ENCODE measurements at regions not wholly inside any gene's neighbourhood (a gene's known extent, or its start where the extent isn't known, plus 50 kb on each side); places are given as distances from the start of the nearest gene placed in this dataset.

GRCh38 chr3:5811016-5811415, 623.5 kb downstream of the EDEM1 start:
- Histone ChIP-seq H3K4me2 (ENCODE audit: low read depth, low read length, poor library complexity, severe bottlenecking) (no peak overlapping the region), H3F3A (ENCODE audit: low read depth) (no peaks in the 10 kb centered on the region), H3K27me3 (ENCODE audit: insufficient read depth, low read length, poor library complexity, severe bottlenecking) (no peaks in the 10 kb centered on the region), H3K9me3 (ENCODE audit: insufficient read depth, low read depth, low read length) (no peaks in the 10 kb centered on the region), H4K20me1 (ENCODE audit: insufficient read depth, low read length, poor library complexity, severe bottlenecking) (no peaks in the 10 kb centered on the region), H3K4me3 (ENCODE audit: low read length, poor library complexity, severe bottlenecking) (no peak overlapping the region), H3K9me2 (replicated peaks; ENCODE audit: low read depth, low read length) (no peaks in the 10 kb centered on the region), H3K79me2 (ENCODE audit: insufficient read depth, low read length) (no peaks in the 10 kb centered on the region), H2AFZ (ENCODE audit: low read length) (no peak overlapping the region), H3K36me3 (ENCODE audit: insufficient read depth, low read length) (no peaks in the 10 kb centered on the region), H3K4me1 (ENCODE audit: insufficient read depth, low read length, poor library complexity, severe bottlenecking) (no peaks in the 10 kb centered on the region), H3K9ac (ENCODE audit: low read depth, low read length, poor library complexity, severe bottlenecking) (no peak overlapping the region)
- TF ChIP-seq EZH2phosphoT487 (IDR thresholded peaks at IDR 0.05; ENCODE audit: borderline replicate concordance), result no peak

GRCh38 chr3:5813521-5813920, 626.0 kb downstream of the EDEM1 start:
- H3K9me3 ChIP-seq (ENCODE audit: insufficient read depth, low read depth, low read length), result no peaks in the 10 kb centered on the region
- no peaks in the 10 kb centered on the region for H4K20me1 ChIP-seq (ENCODE audit: insufficient read depth, low read length, poor library complexity, severe bottlenecking)
- H3K9ac ChIP-seq (ENCODE audit: low read depth, low read length, poor library complexity, severe bottlenecking), result no peak overlapping the region
- H3K4me2 ChIP-seq (ENCODE audit: low read depth, low read length, poor library complexity, severe bottlenecking), result no peak overlapping the region
- TF ChIP-seq EZH2phosphoT487 (IDR thresholded peaks at IDR 0.05; ENCODE audit: borderline replicate concordance) (no peak), CTCF (conservative IDR thresholded peaks at IDR 0.05; ENCODE audit: low read length) (no peak)
- no peaks in the 10 kb centered on the region for H3K27me3 ChIP-seq (ENCODE audit: insufficient read depth, low read length, poor library complexity, severe bottlenecking)
- H3K4me1 ChIP-seq (ENCODE audit: insufficient read depth, low read length, poor library complexity, severe bottlenecking), result no peaks in the 10 kb centered on the region
- H3K4me3 ChIP-seq (ENCODE audit: low read length, poor library complexity, severe bottlenecking), result no peak overlapping the region
- H3F3A ChIP-seq (ENCODE audit: low read depth), result no peaks in the 10 kb centered on the region
- H2AFZ ChIP-seq (ENCODE audit: low read length), result no peak overlapping the region
- no peaks in the 10 kb centered on the region for H3K36me3 ChIP-seq (ENCODE audit: insufficient read depth, low read length)
- H3K9me2 ChIP-seq (replicated peaks; ENCODE audit: low read depth, low read length), result no peaks in the 10 kb centered on the region
- H3K79me2 ChIP-seq (ENCODE audit: insufficient read depth, low read length), result no peaks in the 10 kb centered on the region

- no peaks in the 10 kb centered on the region for H3K9me2 ChIP-seq (replicated peaks; ENCODE audit: low read depth, low read length)
- H3K4me2 ChIP-seq (ENCODE audit: low read depth, low read length, poor library complexity, severe bottlenecking), result no peak overlapping the region
- no peaks in the 10 kb centered on the region for H3K79me2 ChIP-seq (ENCODE audit: insufficient read depth, low read length)
- no peak overlapping the region for H3K9ac ChIP-seq (ENCODE audit: low read depth, low read length, poor library complexity, severe bottlenecking)
- H3K27me3 ChIP-seq (ENCODE audit: insufficient read depth, low read length, poor library complexity, severe bottlenecking), result no peaks in the 10 kb centered on the region
- no peak overlapping the region for H3K4me3 ChIP-seq (ENCODE audit: low read length, poor library complexity, severe bottlenecking)
- no peaks in the 10 kb centered on the region for H3K4me1 ChIP-seq (ENCODE audit: insufficient read depth, low read length, poor library complexity, severe bottlenecking)
- H4K20me1 ChIP-seq (ENCODE audit: insufficient read depth, low read length, poor library complexity, severe bottlenecking), result no peaks in the 10 kb centered on the region
- H3F3A ChIP-seq (ENCODE audit: low read depth), result no peaks in the 10 kb centered on the region
- H3K9me3 ChIP-seq (ENCODE audit: insufficient read depth, low read depth, low read length), result no peaks in the 10 kb centered on the region
- H3K36me3 ChIP-seq (ENCODE audit: insufficient read depth, low read length), result no peaks in the 10 kb centered on the region
- no peak overlapping the region for H2AFZ ChIP-seq (ENCODE audit: low read length)
- TF ChIP-seq CTCF (conservative IDR thresholded peaks at IDR 0.05; ENCODE audit: low read length) (no peak), EZH2phosphoT487 (IDR thresholded peaks at IDR 0.05; ENCODE audit: borderline replicate concordance) (no peak)
Observed at GRCh38 chr3:5822843-5823242, 635.3 kb downstream of the EDEM1 start.

- Histone ChIP-seq H3F3A (ENCODE audit: low read depth) (no peaks in the 10 kb centered on the region), H3K4me2 (ENCODE audit: low read depth, low read length, poor library complexity, severe bottlenecking) (no peak overlapping the region), H3K9me2 (replicated peaks; ENCODE audit: low read depth, low read length) (no peaks in the 10 kb centered on the region), H2AFZ (ENCODE audit: low read length) (no peak overlapping the region), H3K36me3 (ENCODE audit: insufficient read depth, low read length) (no peaks in the 10 kb centered on the region), H4K20me1 (ENCODE audit: insufficient read depth, low read length, poor library complexity, severe bottlenecking) (no peaks in the 10 kb centered on the region), H3K79me2 (ENCODE audit: insufficient read depth, low read length) (no peaks in the 10 kb centered on the region), H3K9me3 (ENCODE audit: insufficient read depth, low read depth, low read length) (no peaks in the 10 kb centered on the region), H3K27me3 (ENCODE audit: insufficient read depth, low read length, poor library complexity, severe bottlenecking) (no peaks in the 10 kb centered on the region), H3K4me1 (ENCODE audit: insufficient read depth, low read length, poor library complexity, severe bottlenecking) (no peaks in the 10 kb centered on the region), H3K9ac (ENCODE audit: low read depth, low read length, poor library complexity, severe bottlenecking) (no peak overlapping the region), H3K4me3 (ENCODE audit: low read length, poor library complexity, severe bottlenecking) (no peak overlapping the region)
- TF ChIP-seq EZH2phosphoT487 (IDR thresholded peaks at IDR 0.05; ENCODE audit: borderline replicate concordance), result no peak
- TF ChIP-seq CTCF (conservative IDR thresholded peaks at IDR 0.05; ENCODE audit: low read length), result no peak
Observed at GRCh38 chr3:5826467-5826866, 639.0 kb downstream of the EDEM1 start.

All from Loucy (cell line).